HG02623 (cell line): ENCODE measurements at regions not wholly inside any gene's neighbourhood (a gene's known extent, or its start where the extent isn't known, plus 50 kb on each side); places are given as distances from the start of the nearest gene placed in this dataset.

Experiments
- ATAC-seq: cut with Tn5 transposase; IDR thresholded peaks from one replicate; pipeline ENCODE4 v1.9.1; 2021; ENCODE audit warnings: moderate library complexity; ENCODE audit not compliant: unreplicated experiment

GRCh38 chr2:180743401-180743800 is 237.0 kb upstream of the UBE2E3 start:
- ATAC-seq, result no peak

GRCh38 chr2:180742801-180743200 is 237.6 kb upstream of the UBE2E3 start:
- no peak for ATAC-seq

GRCh38 chr2:180739070-180739469 is 241.3 kb upstream of the UBE2E3 start:
- no peak for ATAC-seq

- ATAC-seq, result no peak
Observed at GRCh38 chr2:180735799-180736198, 244.6 kb upstream of the UBE2E3 start.

- no peak for ATAC-seq
Observed at GRCh38 chr2:180734382-180734781, 246.0 kb upstream of the UBE2E3 start.

- ATAC-seq, result no peak
Observed at GRCh38 chr2:180733330-180733729, 247.1 kb upstream of the UBE2E3 start.

- ATAC-seq, result no peak
Observed at GRCh38 chr2:180732337-180732736, 248.1 kb upstream of the UBE2E3 start.

- no peak for ATAC-seq
Observed at GRCh38 chr2:180730976-180731375, 249.4 kb upstream of the UBE2E3 start.

- no peak for ATAC-seq
Observed at GRCh38 chr2:180728928-180729559, 251.4 kb upstream of the UBE2E3 start.

- no peak for ATAC-seq
Observed at GRCh38 chr2:180723712-180724111, 256.7 kb upstream of the UBE2E3 start.

- ATAC-seq, result no peak
Observed at GRCh38 chr2:180722551-180723239, 257.7 kb upstream of the UBE2E3 start.

GRCh38 chr2:180720829-180721228 is 259.6 kb upstream of the UBE2E3 start:
- no peak for ATAC-seq

GRCh38 chr2:180717588-180717987 is 262.8 kb upstream of the UBE2E3 start:
- no peak for ATAC-seq

GRCh38 chr2:180716186-180717180 is 263.9 kb upstream of the UBE2E3 start:
- ATAC-seq, result no peak

GRCh38 chr2:180715044-180715443 is 265.4 kb upstream of the UBE2E3 start:
- no peak for ATAC-seq

- no peak for ATAC-seq
Observed at GRCh38 chr2:180709392-180710145, 270.8 kb upstream of the UBE2E3 start.

- no peak for ATAC-seq
Observed at GRCh38 chr2:180707884-180708205, 272.6 kb upstream of the UBE2E3 start.

- ATAC-seq, result no peak
Observed at GRCh38 chr2:180707175-180707883, 273.1 kb upstream of the UBE2E3 start.

- no peak for ATAC-seq
Observed at GRCh38 chr2:180706694-180707093, 273.7 kb upstream of the UBE2E3 start.

- ATAC-seq, result no peak
Observed at GRCh38 chr2:180705551-180705950, 274.9 kb upstream of the UBE2E3 start.
